Activated CD4-positive, alpha-beta T cell treated with anti-CD3 and anti-CD28 coated beads, Interleukin-2, amount 50 U/mL, for 4 hours (primary cell): ENCODE measurements at regions not wholly inside any gene's neighbourhood (a gene's known extent, or its start where the extent isn't known, plus 50 kb on each side); places are given as distances from the start of the nearest gene placed in this dataset.

Experiments used
- DNase-seq, 2 experiments: peaks; one replicate each; pipeline ENCODE4 v3.0.0-alpha.2; 2020

- DNase-seq, result no peak
Observed at GRCh38 chr13:61738236-61738750, 322.6 kb upstream of the PCDH20 start.

- DNase-seq, result no peak
Observed at GRCh38 chr13:61734683-61735082, 319.0 kb upstream of the PCDH20 start.

- no peak for DNase-seq
Observed at GRCh38 chr13:61728471-61728870, 312.8 kb upstream of the PCDH20 start.

GRCh38 chr13:61727767-61728166, 312.1 kb upstream of the PCDH20 start:
- no peak for DNase-seq

- no peak for DNase-seq
Observed at GRCh38 chr13:61725806-61726205, 310.2 kb upstream of the PCDH20 start.

- DNase-seq, result no peak
Observed at GRCh38 chr13:61722119-61722518, 306.5 kb upstream of the PCDH20 start.

- no peak for DNase-seq
Observed at GRCh38 chr13:61712621-61713020, 297.0 kb upstream of the PCDH20 start.

GRCh38 chr13:61709258-61709657, 293.6 kb upstream of the PCDH20 start:
- DNase-seq, result no peak

GRCh38 chr13:61706899-61707298, 291.2 kb upstream of the PCDH20 start:
- DNase-seq, result no peak

- DNase-seq, result no peak
Observed at GRCh38 chr13:61700620-61701019, 285.0 kb upstream of the PCDH20 start.

GRCh38 chr13:61700181-61700580, 284.5 kb upstream of the PCDH20 start:
- no peak for DNase-seq

GRCh38 chr13:61696676-61697075, 281.0 kb upstream of the PCDH20 start:
- no peak for DNase-seq

- DNase-seq, result no peak
Observed at GRCh38 chr13:61695147-61695546, 279.5 kb upstream of the PCDH20 start.

- no peak for DNase-seq
Observed at GRCh38 chr13:61692691-61693090, 277.0 kb upstream of the PCDH20 start.

- DNase-seq, result no peak
Observed at GRCh38 chr13:61685682-61686012, 270.0 kb upstream of the PCDH20 start.

- DNase-seq, result no peak
Observed at GRCh38 chr13:61684976-61685681, 269.5 kb upstream of the PCDH20 start.

GRCh38 chr13:61672756-61673155, 257.1 kb upstream of the PCDH20 start:
- no peak for DNase-seq

- DNase-seq, result no peak
Observed at GRCh38 chr13:61670384-61671161, 254.9 kb upstream of the PCDH20 start.

GRCh38 chr13:61664801-61665705, 249.4 kb upstream of the PCDH20 start:
- DNase-seq, result no peak

- no peak for DNase-seq
Observed at GRCh38 chr13:61654481-61654880, 238.8 kb upstream of the PCDH20 start.

GRCh38 chr13:61648547-61648946, 232.9 kb upstream of the PCDH20 start:
- no peak for DNase-seq

- DNase-seq, result no peak
Observed at GRCh38 chr13:61612192-61612591, 196.5 kb upstream of the PCDH20 start.

- no peak for DNase-seq
Observed at GRCh38 chr13:61608138-61608537, 192.5 kb upstream of the PCDH20 start.
